GM23248 (cell line): ENCODE measurements at regions not wholly inside any gene's neighbourhood (a gene's known extent, or its start where the extent isn't known, plus 50 kb on each side); places are given as distances from the start of the nearest gene placed in this dataset.
A peak's percentile ranks its signal among the peaks of the same experiment; 100 is the strongest.

Experiments
- DNase-seq: peaks from one replicate; pipeline ENCODE4 v3.0.0-alpha.2; 2015
- H2AFZ ChIP-seq: fragments of 200-600 bp; sonication (generic); 2 replicates; pipeline ENCODE4 v1.6.1; 2016; ENCODE audit warnings: antibody characterized with exemption
- H3F3A ChIP-seq: fragments of 200-600 bp; sonication (generic); 2 replicates; pipeline ENCODE4 v1.6.1; 2016; ENCODE audit warnings: mild to moderate bottlenecking, antibody characterized with exemption, mixed run types; ENCODE audit not compliant: insufficient read depth
- H3K27ac ChIP-seq: fragments of 200-600 bp; sonication (generic); 2 replicates; pipeline ENCODE4 v1.5.1; 2016; ENCODE audit warnings: mild to moderate bottlenecking
- H3K27me3 ChIP-seq: fragments of 200-600 bp; sonication (generic); replicated peaks from 2 replicates; pipeline ENCODE4 v1.6.1; 2016; ENCODE audit warnings: mild to moderate bottlenecking; ENCODE audit not compliant: insufficient read depth
- H3K36me3 ChIP-seq: fragments of 200-600 bp; sonication (generic); 2 replicates; pipeline ENCODE4 v1.6.1; 2016; ENCODE audit warnings: low read depth, mild to moderate bottlenecking
- H3K4me1 ChIP-seq: fragments of 200-600 bp; sonication (generic); 2 replicates; pipeline ENCODE4 v1.6.1; 2016; ENCODE audit warnings: mild to moderate bottlenecking; ENCODE audit not compliant: insufficient read depth
- H3K4me2 ChIP-seq: fragments of 200-600 bp; sonication (generic); one replicate; pipeline ENCODE4 v1.6.1; 2016; ENCODE audit warnings: mild to moderate bottlenecking; ENCODE audit not compliant: unreplicated experiment
- H3K4me3 ChIP-seq: fragments of 200-600 bp; sonication (generic); 2 replicates; pipeline ENCODE4 v1.5.1; 2016; ENCODE audit warnings: mild to moderate bottlenecking
- H3K79me2 ChIP-seq: fragments of 200-600 bp; sonication (generic); 2 replicates; pipeline ENCODE4 v1.6.1; 2016; ENCODE audit warnings: mild to moderate bottlenecking; ENCODE audit not compliant: insufficient read depth
- H3K9ac ChIP-seq: fragments of 200-600 bp; sonication (generic); 2 replicates; pipeline ENCODE4 v1.6.1; 2016; ENCODE audit warnings: mild to moderate bottlenecking
- H3K9me2 ChIP-seq: fragments of 200-600 bp; sonication (generic); 2 replicates; pipeline ENCODE4 v1.6.1; 2016; ENCODE audit warnings: mixed run types, mild to moderate bottlenecking, moderate library complexity; ENCODE audit not compliant: insufficient read depth
- H3K9me3 ChIP-seq: fragments of 200-600 bp; sonication (generic); one replicate; pipeline ENCODE4 v1.6.1; 2017; ENCODE audit warnings: low read depth
- H4K20me1 ChIP-seq: fragments of 200-600 bp; sonication (generic); 2 replicates; pipeline ENCODE4 v1.6.0; 2016; ENCODE audit not compliant: insufficient read depth
- EZH2 ChIP-seq: fragments of 200-600 bp; sonication (generic); IDR thresholded peaks from 2 replicates; pipeline ENCODE4 v1.6.1; 2018; ENCODE audit warnings: antibody characterized with exemption, mild to moderate bottlenecking; ENCODE audit not compliant: insufficient read depth, poor library complexity, severe bottlenecking
- EZH2phosphoT487 ChIP-seq: fragments of 200-600 bp; sonication (generic); IDR thresholded peaks from 2 replicates; pipeline ENCODE4 v1.6.1; 2018; ENCODE audit warnings: antibody characterized with exemption, moderate library complexity, mild to moderate bottlenecking, low read depth; ENCODE audit not compliant: insufficient read depth
- WGBS, 2 experiments: methylation state at CpG; one replicate each; pipeline ENCODE4 v1.1.6; 2015 to 2017; ENCODE audit warnings: low lambda C conversion rate in 2 of 2, low coverage in 1 of 2; ENCODE audit errors: missing lambda C conversion rate in 2 of 2; 5-methylcytosine and 5-hydroxymethylcytosine counted together
- in situ Hi-C: fragments of 300-500 bp; cut with MboI; formaldehyde crosslinking; loops from 2 replicates; pipeline ENCODE4 v1.15.0; 2020

- DNase-seq: peak; percentile 31
- WGBS, 2 experiments: 29% methylated on average over 5 of the region's 5 CpGs
Observed at GRCh38 chr15:46442184-46442583, 807.4 kb downstream of the SQOR start.

GRCh38 chr15:46442901-46443590 lies 808.2 kb downstream of the SQOR start:
- peaks cover 2% of the 10 kb centered on the region; the same call in 1 of the 2 replicates for H3K4me1 ChIP-seq
- DNase-seq: peak; percentile 46
- in situ Hi-C loops: no loop called here
- H4K20me1 ChIP-seq: no peaks in the 10 kb centered on the region
- no peaks in the 10 kb centered on the region for H3F3A ChIP-seq
- H3K27me3 ChIP-seq: no peaks in the 10 kb centered on the region
- no peak overlapping the region for H3K4me3 ChIP-seq
- H2AFZ ChIP-seq: no peak overlapping the region
- WGBS, 2 experiments: 39 to 51% methylated on average over 1 of the region's 1 CpG
- TF ChIP-seq EZH2phosphoT487 (no peak), EZH2 (no peak)
- no peaks in the 10 kb centered on the region for H3K9me2 ChIP-seq
- no peaks in the 10 kb centered on the region for H3K36me3 ChIP-seq
- no peak overlapping the region for H3K9ac ChIP-seq
- no peak overlapping the region for H3K27ac ChIP-seq
- H3K79me2 ChIP-seq: no peaks in the 10 kb centered on the region
- no peaks in the 10 kb centered on the region for H3K9me3 ChIP-seq
- no peak overlapping the region for H3K4me2 ChIP-seq

More at GRCh38 chr15:46442184-46442583, 807.4 kb downstream of the SQOR start:
- Histone ChIP-seq H3K27ac (no peak overlapping the region), H3K27me3 (no peaks in the 10 kb centered on the region), H3K79me2 (no peaks in the 10 kb centered on the region), H4K20me1 (no peaks in the 10 kb centered on the region), H3K36me3 (no peaks in the 10 kb centered on the region), H3K9me2 (no peaks in the 10 kb centered on the region), H3F3A (no peaks in the 10 kb centered on the region), H2AFZ (no peak overlapping the region), H3K9ac (no peak overlapping the region), H3K4me1 (peaks cover 2% of the 10 kb centered on the region; the same call in 1 of the 2 replicates), H3K4me3 (no peak overlapping the region), H3K9me3 (no peaks in the 10 kb centered on the region), H3K4me2 (no peak overlapping the region)
- TF ChIP-seq EZH2: no peak
- no peak for TF ChIP-seq EZH2phosphoT487
- in situ Hi-C loops: no loop called here

GRCh38 chr15:46450112-46450809 lies 815.4 kb downstream of the SQOR start:
- no peaks in the 10 kb centered on the region for H3K4me1 ChIP-seq
- H3K4me2 ChIP-seq: no peak overlapping the region
- WGBS, 2 experiments: 21 to 22% methylated on average over 7 of the region's 7 CpGs
- no peak overlapping the region for H2AFZ ChIP-seq
- H3K9ac ChIP-seq: no peak overlapping the region
- DNase-seq: no peak
- no peaks in the 10 kb centered on the region for H3K9me3 ChIP-seq
- H3K79me2 ChIP-seq: no peaks in the 10 kb centered on the region
- no peak overlapping the region for H3K4me3 ChIP-seq
- no peak overlapping the region for H3K27ac ChIP-seq
- in situ Hi-C loops: no loop called here
- TF ChIP-seq EZH2 (no peak), EZH2phosphoT487 (no peak)
- H3K27me3 ChIP-seq: no peaks in the 10 kb centered on the region
- H3K36me3 ChIP-seq: no peaks in the 10 kb centered on the region
- no peaks in the 10 kb centered on the region for H4K20me1 ChIP-seq
- H3K9me2 ChIP-seq: no peaks in the 10 kb centered on the region
- no peaks in the 10 kb centered on the region for H3F3A ChIP-seq

DNA sequence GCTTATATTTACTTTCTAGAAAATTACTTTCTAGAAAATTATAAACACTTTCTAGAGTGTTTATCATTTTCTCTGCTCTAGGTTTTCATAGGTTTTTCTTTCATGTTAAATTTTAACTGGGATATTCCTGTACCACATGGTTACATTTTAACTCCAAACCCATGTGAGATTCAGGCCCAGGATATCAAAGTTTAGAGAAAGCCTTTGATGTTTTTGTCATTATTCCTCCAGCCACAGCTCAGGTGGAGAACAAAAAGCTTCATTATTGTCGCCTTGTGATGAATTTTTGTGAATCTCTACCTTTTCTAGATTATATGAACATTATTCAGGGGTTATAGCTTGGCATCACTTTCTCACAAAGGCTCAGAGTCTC lies 816.0 kb downstream of the SQOR start:
- no peaks in the 10 kb centered on the region for H3F3A ChIP-seq
- H3K79me2 ChIP-seq: no peaks in the 10 kb centered on the region
- DNase-seq: no peak
- H3K4me2 ChIP-seq: no peak overlapping the region
- H3K4me3 ChIP-seq: no peak overlapping the region
- H3K36me3 ChIP-seq: no peaks in the 10 kb centered on the region
- H3K9ac ChIP-seq: no peak overlapping the region
- WGBS, 2 experiments: 4 to 6% methylated on average over 1 of the region's 1 CpG
- H3K27me3 ChIP-seq: no peaks in the 10 kb centered on the region
- no peaks in the 10 kb centered on the region for H3K9me2 ChIP-seq
- no peak overlapping the region for H3K27ac ChIP-seq
- no peaks in the 10 kb centered on the region for H3K9me3 ChIP-seq
- TF ChIP-seq EZH2 (no peak), EZH2phosphoT487 (no peak)
- no peak overlapping the region for H2AFZ ChIP-seq
- in situ Hi-C loops: no loop called here
- no peaks in the 10 kb centered on the region for H3K4me1 ChIP-seq
- no peaks in the 10 kb centered on the region for H4K20me1 ChIP-seq
